Dermis microvascular lymphatic vessel endothelial cell (primary cell): ENCODE measurements at regions not wholly inside any gene's neighbourhood (a gene's known extent, or its start where the extent isn't known, plus 50 kb on each side); places are given as distances from the start of the nearest gene placed in this dataset.
A peak's percentile ranks its signal among the peaks of the same experiment; 100 is the strongest.

Experiments used
- DNase-seq, 2 donors: peaks; one replicate each; pipeline versions ENCODE4 v3.0.0 to v3.0.0-alpha.2; 2010; ENCODE audit warnings: low read depth in 2 of 2

- DNase-seq, result no peak
Observed at GRCh38 chr11:29361369-29361768, 655.5 kb downstream of the KCNA4 start.

GRCh38 chr11:29353833-29354232, 663.0 kb downstream of the KCNA4 start:
- no peak for DNase-seq

- no peak for DNase-seq
Observed at GRCh38 chr11:29352273-29352795, 664.5 kb downstream of the KCNA4 start.

DNA sequence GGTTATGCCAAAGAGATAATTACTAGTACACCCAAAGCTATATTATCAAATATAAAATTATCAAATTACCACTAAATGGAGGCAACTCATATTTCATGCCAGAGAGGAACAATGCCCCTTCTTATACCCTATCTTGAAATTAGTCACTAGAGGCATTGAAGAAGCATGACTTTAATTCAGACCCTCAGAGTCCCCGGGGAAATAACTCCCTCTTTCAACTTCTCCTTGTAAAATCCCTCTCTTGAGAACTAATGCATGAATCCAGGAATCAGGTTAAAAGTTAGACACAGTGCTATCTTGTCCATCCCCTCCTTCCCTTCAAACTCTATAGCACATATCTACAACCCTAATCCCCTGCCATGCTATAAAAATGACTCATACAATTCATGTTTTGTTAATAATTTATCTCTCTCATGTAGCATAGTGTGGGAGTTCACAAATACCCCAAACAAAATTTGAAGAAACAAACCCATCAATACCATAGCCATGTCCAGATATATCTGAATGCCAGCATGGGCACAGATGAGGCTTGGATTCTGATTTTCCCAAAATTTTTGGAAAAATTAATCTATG, 665.4 kb downstream of the KCNA4 start:
- DNase-seq, result no peak

- DNase-seq, result peak; percentile 16 to 48
Observed at GRCh38 chr11:29343465-29344333, 673.1 kb downstream of the KCNA4 start.

DNA sequence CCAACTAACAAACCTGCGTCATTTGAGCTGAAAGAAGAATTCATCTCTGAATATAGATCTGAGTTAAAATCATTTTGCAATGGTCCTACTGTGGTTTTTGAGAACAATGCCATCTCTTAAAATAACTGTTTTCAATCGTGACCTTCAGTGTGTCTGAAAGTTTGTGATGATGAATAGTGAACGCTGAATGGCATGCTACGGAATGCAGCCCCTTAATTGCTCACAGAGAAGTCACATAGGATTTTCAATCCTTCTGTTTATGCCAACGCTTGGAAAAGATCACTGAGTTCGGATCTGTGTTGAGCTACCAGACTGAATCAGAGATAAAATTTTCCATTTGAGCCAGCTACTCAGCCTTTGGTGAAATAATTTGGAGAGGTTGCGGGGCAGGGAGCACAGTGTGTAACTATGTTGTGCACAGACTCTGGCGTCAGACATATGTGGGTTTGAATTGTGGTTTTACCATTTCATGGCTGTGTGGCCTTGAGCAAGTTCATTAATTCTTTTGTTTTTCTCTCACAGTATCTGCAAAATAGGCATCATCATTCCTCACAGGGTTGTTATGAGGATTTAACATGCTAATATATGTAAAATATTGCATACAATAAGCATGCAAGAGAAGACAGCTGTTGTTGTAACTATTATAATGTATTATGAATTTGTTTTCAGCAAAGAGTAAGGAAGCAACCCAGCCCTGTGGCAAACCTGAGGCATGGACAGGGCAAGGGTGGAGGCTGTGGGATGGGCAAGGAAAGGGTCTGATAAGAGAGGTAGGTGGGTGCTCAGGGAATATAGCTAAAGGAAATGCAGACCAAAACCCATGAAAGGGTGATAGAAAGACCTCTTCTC, 679.9 kb downstream of the KCNA4 start:
- no peak for DNase-seq

DNA sequence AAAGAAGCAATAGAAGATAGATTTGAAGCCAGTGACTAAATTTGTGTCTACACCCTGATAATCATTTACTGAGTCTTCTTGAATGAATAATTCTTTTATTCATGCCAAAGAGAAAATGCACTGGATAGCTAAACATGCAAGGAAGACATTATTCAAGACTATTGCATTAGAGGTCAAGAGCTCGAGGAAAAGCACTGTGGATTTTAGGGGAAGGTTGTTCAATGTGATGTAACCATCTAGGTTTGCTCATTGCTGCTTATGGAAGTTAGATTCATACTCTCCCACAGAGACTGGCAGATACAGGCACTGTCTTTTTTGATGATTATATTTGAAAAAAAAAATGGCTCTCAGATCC, 682.1 kb downstream of the KCNA4 start:
- DNase-seq, result no peak

DNA sequence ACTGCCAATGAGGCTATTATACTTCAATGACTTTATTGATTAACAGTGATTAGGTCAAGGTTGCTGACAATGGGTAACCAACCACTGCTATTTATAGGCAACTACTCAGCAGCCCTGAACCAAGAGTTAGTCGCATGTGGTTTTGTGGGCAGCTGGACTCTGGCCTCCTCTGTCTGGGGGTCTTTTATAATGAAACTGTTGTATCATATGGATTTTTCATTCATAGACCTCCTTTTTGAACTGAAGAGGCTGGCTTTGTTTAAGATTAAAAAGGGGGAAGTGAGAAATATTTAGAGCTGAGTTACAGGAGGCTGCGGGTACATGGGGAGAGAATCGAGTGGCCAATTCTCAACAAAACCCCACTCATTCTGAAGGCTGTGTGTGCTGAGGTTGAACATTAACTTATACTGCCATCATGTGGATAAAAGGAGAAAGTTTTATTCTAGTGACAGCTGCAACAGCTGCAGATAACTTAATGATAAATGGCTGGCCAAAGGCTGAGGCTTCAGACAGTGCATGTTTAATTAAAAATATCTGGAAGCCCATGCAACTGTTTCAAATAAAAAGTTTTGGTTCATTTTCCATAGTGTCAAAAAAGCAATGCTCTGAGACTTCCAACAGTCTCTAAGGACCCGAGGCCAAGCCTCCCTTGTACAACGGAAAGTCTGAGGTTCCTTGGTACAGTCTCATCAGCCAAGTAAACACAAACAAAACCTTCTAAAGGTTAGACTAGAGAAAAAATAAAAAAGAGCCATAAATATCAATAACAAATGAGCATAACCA, 682.6 kb downstream of the KCNA4 start:
- DNase-seq, result peak; percentile 15 to 49

DNA sequence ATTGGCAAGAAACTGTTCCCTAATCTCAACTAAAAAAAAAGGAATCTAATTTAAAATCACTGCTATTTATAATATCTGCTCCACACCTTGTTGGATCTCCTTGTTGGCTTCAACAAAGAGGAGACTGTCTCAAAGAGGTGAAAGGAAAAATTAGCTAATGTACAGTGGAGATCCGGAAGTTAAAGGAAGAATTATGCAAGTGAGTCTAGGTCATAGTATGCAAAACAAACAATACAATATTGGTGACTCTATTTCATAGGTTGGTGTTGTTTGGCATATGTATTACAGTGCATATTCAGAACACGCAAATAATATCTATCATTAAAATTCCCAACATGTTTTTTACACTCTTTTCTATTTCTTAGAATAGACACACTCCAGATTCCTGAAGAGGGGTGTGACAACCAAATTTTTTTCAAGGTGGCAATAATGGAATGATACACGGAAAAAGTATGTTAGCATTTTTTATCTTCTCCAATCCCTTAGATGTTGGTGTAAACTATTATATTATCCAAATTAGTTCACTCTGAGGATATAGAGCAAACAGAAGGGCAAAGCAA, 685.3 kb downstream of the KCNA4 start:
- DNase-seq, result no peak

- peak; percentile 28 to 58 for DNase-seq
Observed at GRCh38 chr11:29328961-29329441, 687.8 kb downstream of the KCNA4 start.

GRCh38 chr11:29327891-29328290, 688.9 kb downstream of the KCNA4 start:
- DNase-seq, result no peak

DNA sequence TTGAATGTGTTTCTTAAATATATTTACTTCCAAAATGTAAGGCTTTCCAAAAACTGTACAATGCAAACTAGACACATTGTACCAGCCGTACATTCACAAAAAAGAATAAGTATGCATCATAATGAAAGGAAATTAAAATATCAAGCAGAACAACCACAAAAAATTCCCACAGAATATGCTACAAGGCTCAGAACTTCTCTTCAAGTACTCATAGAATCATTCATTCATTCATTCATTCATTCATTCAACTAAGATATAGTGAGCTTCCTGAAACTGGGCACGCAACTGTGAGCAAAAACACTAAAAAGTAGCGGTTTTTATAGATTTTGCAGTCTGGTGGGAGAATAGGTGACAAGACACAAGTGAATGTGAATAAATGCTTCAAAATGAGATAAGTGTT, 690.1 kb downstream of the KCNA4 start:
- no peak for DNase-seq

- DNase-seq, result peak in 1 of 2 donors; percentile 33
Observed at GRCh38 chr11:29324328-29324727, 692.5 kb downstream of the KCNA4 start.

DNA sequence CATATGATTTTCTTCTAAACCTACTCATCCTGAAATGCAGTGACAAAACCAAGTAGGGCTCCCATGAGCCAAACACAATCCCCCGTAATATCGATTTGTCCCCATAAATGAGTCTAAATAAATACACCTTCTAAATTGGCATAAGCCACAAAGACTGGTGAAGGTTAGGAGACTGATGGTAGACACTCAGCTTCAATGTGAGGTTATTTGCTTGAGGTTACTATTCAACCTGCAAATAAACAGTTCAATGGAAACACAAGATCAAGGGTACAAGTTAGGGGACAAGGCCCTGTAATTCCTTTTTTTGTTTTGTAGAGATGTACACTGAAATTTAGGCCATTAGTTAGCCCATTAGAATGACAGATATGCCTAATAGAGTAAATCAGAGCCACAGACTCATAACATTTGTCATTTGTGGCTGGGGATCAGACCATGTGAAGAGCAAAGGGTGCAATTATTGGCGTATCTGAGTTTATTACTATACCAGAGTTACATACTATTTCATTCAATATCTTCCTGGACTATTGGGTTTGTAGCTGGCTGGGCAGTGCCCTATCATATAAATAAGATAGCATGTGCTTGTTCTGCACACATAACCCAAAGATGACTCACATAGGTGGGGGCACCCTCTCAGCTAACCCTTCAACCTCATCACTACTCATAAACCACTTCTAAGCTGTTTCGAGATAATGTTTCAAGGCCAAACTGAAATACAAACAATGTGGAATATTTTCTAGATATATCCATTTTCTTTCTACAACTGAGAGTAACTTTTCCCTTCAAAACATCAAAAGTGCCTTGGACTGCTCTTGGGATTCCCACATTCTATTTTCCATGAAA, 695.3 kb downstream of the KCNA4 start:
- DNase-seq, result no peak

DNA sequence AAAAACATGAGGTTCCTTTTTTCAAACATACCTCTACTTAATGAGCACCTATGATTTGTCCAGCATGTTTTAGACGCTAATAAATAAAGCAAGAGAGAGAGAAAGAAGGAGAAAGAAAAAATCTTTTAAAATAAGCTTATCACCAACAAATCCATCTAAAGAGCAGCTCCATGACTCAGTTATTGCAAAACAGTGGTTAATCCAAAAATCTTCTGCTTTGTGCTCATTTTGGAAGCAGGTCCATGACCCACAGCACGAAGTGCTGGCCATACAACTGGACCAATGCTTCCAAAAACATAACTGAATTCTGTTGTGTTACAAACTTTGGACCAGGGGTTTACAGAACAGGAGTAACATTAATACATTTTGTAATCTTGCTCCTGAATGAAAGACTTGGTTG, 696.6 kb downstream of the KCNA4 start:
- no peak for DNase-seq

- no peak for DNase-seq
Observed at GRCh38 chr11:29319210-29319609, 697.6 kb downstream of the KCNA4 start.

- DNase-seq, result no peak
Observed at GRCh38 chr11:29318134-29318845, 698.5 kb downstream of the KCNA4 start.

- no peak for DNase-seq
Observed at GRCh38 chr11:29317694-29318093, 699.1 kb downstream of the KCNA4 start.

GRCh38 chr11:29315275-29315674, 701.6 kb downstream of the KCNA4 start:
- DNase-seq, result no peak
